OCI-LY1 (cell line): ENCODE measurements at regions not wholly inside any gene's neighbourhood (a gene's known extent, or its start where the extent isn't known, plus 50 kb on each side); places are given as distances from the start of the nearest gene placed in this dataset.

Experiments
- H2AFZ ChIP-seq: fragments of 200-600 bp; sonication (generic), shearing (Covaris generic); 2 replicates; pipeline ENCODE4 v1.6.0; 2014; ENCODE audit warnings: antibody characterized with exemption, mild to moderate bottlenecking, low read length
- H3F3A ChIP-seq: fragments of 200-600 bp; sonication (generic), shearing (Covaris generic); 2 replicates; pipeline ENCODE4 v1.6.0; 2014; ENCODE audit warnings: mild to moderate bottlenecking, antibody characterized with exemption, low read length, moderate library complexity; ENCODE audit not compliant: insufficient read depth
- H3K27ac ChIP-seq: fragments of 200-600 bp; sonication (generic); 2 replicates; pipeline ENCODE4 v1.5.1; 2014; ENCODE audit warnings: low read length, mixed run types, mild to moderate bottlenecking, low read depth; ENCODE audit not compliant: poor library complexity, severe bottlenecking
- H3K27me3 ChIP-seq: fragments of 200-600 bp; sonication (generic); 2 replicates; pipeline ENCODE4 v1.6.0; 2014; ENCODE audit warnings: antibody characterized with exemption, mild to moderate bottlenecking, low read length, moderate library complexity; ENCODE audit not compliant: insufficient read depth
- H3K36me3 ChIP-seq: fragments of 200-600 bp; sonication (generic); 2 replicates; pipeline ENCODE4 v1.6.1; 2014; ENCODE audit warnings: mild to moderate bottlenecking, antibody characterized with exemption, low read length, moderate library complexity, mixed read lengths; ENCODE audit not compliant: insufficient read depth
- H3K4me1 ChIP-seq: fragments of 200-600 bp; sonication (generic); 2 replicates; pipeline ENCODE4 v1.5.1; 2014; ENCODE audit warnings: mild to moderate bottlenecking, low read length, moderate library complexity; ENCODE audit not compliant: insufficient read depth, severe bottlenecking
- H3K4me2 ChIP-seq: fragments of 200-600 bp; sonication (generic), shearing (Covaris generic); 2 replicates; pipeline ENCODE4 v1.6.1; 2014; ENCODE audit warnings: low read length
- H3K4me3 ChIP-seq: fragments of 200-600 bp; sonication (generic); 2 replicates; pipeline ENCODE4 v1.5.1; 2014; ENCODE audit warnings: low read length, low read depth, mild to moderate bottlenecking, mixed read lengths; ENCODE audit not compliant: poor library complexity, severe bottlenecking
- H3K79me2 ChIP-seq: fragments of 200-600 bp; shearing (Covaris generic); 2 replicates; pipeline ENCODE4 v1.6.1; 2016; ENCODE audit warnings: mixed run types, low read length, mixed read lengths; ENCODE audit not compliant: insufficient read depth
- H3K9ac ChIP-seq: fragments of 200-600 bp; sonication (generic), shearing (Covaris generic); 2 replicates; pipeline ENCODE4 v1.6.1; 2014; ENCODE audit warnings: mild to moderate bottlenecking, low read length, mixed read lengths
- H3K9me2 ChIP-seq: fragments of 200-600 bp; sonication (generic), shearing (Covaris generic); 2 replicates; pipeline ENCODE4 v1.6.1; 2014; ENCODE audit warnings: low read depth, mild to moderate bottlenecking, low read length, mixed read lengths
- H3K9me3 ChIP-seq: fragments of 200-600 bp; shearing (Covaris generic); 2 replicates; pipeline ENCODE4 v1.6.1; 2014; ENCODE audit warnings: low read length, mixed read lengths
- H4K20me1 ChIP-seq: fragments of 200-600 bp; sonication (generic), shearing (Covaris generic); 2 replicates; pipeline ENCODE4 v1.6.0; 2016; ENCODE audit warnings: mild to moderate bottlenecking, low read length; ENCODE audit not compliant: insufficient read depth
- EZH2 ChIP-seq: fragments of 200-600 bp; sonication (generic), shearing (Covaris generic); IDR thresholded peaks from 2 replicates; pipeline ENCODE4 v1.8.0; 2017; ENCODE audit warnings: borderline replicate concordance, mixed run types, mild to moderate bottlenecking, antibody characterized with exemption, low read length, moderate library complexity, mixed read lengths
- TF ChIP-seq, protein P1 (sequence below): fragments of 200-600 bp; sonication (generic), shearing (Covaris generic); IDR thresholded peaks from 2 replicates; pipeline ENCODE4 v1.5.1; 2017; ENCODE audit warnings: mild to moderate bottlenecking, antibody characterized with exemption, low read length, moderate library complexity, mixed read lengths

DNA sequence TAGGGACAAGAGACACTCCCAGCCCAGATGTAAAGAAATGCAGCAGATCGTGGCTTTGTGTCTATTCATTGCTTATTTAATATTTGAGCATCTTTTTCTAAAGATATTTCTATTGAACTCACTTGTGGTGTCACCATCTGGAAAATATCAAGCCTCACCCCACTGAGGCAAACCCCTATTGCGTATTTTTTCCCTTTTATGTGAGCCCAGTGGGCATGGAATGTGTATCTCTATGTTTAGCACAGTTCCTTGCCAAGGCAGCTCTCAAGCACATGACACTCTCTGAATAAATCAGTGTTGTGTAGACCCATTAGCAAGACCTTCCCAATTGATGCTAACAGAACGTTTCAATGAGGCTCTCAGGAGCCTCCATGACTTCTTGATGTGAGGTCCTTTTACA lies 81.6 kb downstream of the TMEM174 start:
- no peak for TF ChIP-seq EZH2
- TF ChIP-seq, protein P1, sequence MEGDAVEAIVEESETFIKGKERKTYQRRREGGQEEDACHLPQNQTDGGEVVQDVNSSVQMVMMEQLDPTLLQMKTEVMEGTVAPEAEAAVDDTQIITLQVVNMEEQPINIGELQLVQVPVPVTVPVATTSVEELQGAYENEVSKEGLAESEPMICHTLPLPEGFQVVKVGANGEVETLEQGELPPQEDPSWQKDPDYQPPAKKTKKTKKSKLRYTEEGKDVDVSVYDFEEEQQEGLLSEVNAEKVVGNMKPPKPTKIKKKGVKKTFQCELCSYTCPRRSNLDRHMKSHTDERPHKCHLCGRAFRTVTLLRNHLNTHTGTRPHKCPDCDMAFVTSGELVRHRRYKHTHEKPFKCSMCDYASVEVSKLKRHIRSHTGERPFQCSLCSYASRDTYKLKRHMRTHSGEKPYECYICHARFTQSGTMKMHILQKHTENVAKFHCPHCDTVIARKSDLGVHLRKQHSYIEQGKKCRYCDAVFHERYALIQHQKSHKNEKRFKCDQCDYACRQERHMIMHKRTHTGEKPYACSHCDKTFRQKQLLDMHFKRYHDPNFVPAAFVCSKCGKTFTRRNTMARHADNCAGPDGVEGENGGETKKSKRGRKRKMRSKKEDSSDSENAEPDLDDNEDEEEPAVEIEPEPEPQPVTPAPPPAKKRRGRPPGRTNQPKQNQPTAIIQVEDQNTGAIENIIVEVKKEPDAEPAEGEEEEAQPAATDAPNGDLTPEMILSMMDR: no peak
- Histone ChIP-seq H3K9me2 (no peaks in the 10 kb centered on the region), H3K4me1 (no peaks in the 10 kb centered on the region), H3K27ac (no peak overlapping the region), H3F3A (no peaks in the 10 kb centered on the region), H3K4me2 (no peak overlapping the region), H3K9ac (no peak overlapping the region), H3K9me3 (no peaks in the 10 kb centered on the region), H3K79me2 (no peaks in the 10 kb centered on the region), H3K4me3 (no peak overlapping the region), H3K36me3 (no peaks in the 10 kb centered on the region), H3K27me3 (no peaks in the 10 kb centered on the region), H4K20me1 (no peaks in the 10 kb centered on the region), H2AFZ (no peak overlapping the region)

- Histone ChIP-seq H3K27me3 (no peaks in the 10 kb centered on the region), H4K20me1 (no peaks in the 10 kb centered on the region), H3K36me3 (no peaks in the 10 kb centered on the region), H3K9ac (no peak overlapping the region), H3K27ac (no peak overlapping the region), H3K4me2 (no peak overlapping the region), H3K79me2 (no peaks in the 10 kb centered on the region), H2AFZ (no peak overlapping the region), H3K4me1 (no peaks in the 10 kb centered on the region), H3K9me3 (no peaks in the 10 kb centered on the region), H3K9me2 (no peaks in the 10 kb centered on the region), H3F3A (no peaks in the 10 kb centered on the region), H3K4me3 (no peak overlapping the region)
- TF ChIP-seq EZH2: no peak
These were observed 80.2 kb downstream of the TMEM174 start for GRCh38 chr5:73253047-73253660.

DNA sequence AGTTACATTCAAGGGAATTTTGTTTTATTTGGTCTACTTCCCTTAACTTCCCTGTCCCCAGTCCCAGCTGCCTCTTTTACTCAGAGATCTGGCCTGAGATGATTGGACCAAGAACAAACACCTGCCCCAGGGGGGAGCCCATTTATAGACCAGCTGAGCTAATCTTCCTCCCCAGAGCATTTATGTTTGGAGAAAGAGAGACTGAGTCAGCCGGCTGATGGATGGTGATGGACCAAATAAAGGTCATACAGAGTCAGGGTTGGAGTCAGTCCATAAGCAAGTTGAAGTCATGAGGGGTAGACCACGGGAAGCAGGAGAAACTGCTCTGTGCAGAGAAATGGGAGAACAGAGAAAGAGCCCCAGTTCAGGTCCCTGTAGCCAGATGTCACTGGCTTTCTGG lies 77.7 kb downstream of the TMEM174 start:
- Histone ChIP-seq H3K4me1 (no peaks in the 10 kb centered on the region), H3K4me2 (no peak overlapping the region), H3K36me3 (no peaks in the 10 kb centered on the region), H3K79me2 (no peaks in the 10 kb centered on the region), H3K27me3 (no peaks in the 10 kb centered on the region), H4K20me1 (no peaks in the 10 kb centered on the region), H3K9me2 (no peaks in the 10 kb centered on the region), H2AFZ (no peak overlapping the region), H3F3A (no peaks in the 10 kb centered on the region), H3K9ac (no peak overlapping the region), H3K27ac (no peak overlapping the region), H3K4me3 (no peak overlapping the region), H3K9me3 (no peaks in the 10 kb centered on the region)
- no peak for TF ChIP-seq EZH2
- TF ChIP-seq, protein P1: no peak

- Histone ChIP-seq H3K36me3 (no peaks in the 10 kb centered on the region), H3K4me1 (no peaks in the 10 kb centered on the region), H2AFZ (no peak overlapping the region), H3K27ac (no peak overlapping the region), H3K9me3 (no peaks in the 10 kb centered on the region), H3F3A (no peaks in the 10 kb centered on the region), H3K27me3 (no peaks in the 10 kb centered on the region), H3K79me2 (no peaks in the 10 kb centered on the region), H3K9ac (no peak overlapping the region), H3K4me3 (no peak overlapping the region), H3K4me2 (no peak overlapping the region), H3K9me2 (no peaks in the 10 kb centered on the region), H4K20me1 (no peaks in the 10 kb centered on the region)
- TF ChIP-seq EZH2: no peak
- TF ChIP-seq, protein P1: no peak
These were observed 69.7 kb downstream of the TMEM174 start for GRCh38 chr5:73242735-73243134.
